B cell (primary cell): ENCODE measurements at regions not wholly inside any gene's neighbourhood (a gene's known extent, or its start where the extent isn't known, plus 50 kb on each side); places are given as distances from the start of the nearest gene placed in this dataset. TPM values are rescaled to one million over a fixed set of nuclear protein-coding genes. Genes with fewer than 3 reads are reported as not detected.

Source experiments
- ATAC-seq: fragments of 200-7000 bp; cut with Tn5 transposase; one replicate; pipeline ENCODE4 v1.10.0; 2021; ENCODE audit warnings: low read depth, mild to moderate bottlenecking, moderate number of reproducible peaks, moderate library complexity
- CTCF ChIA-PET: fragments of 350-600 bp; sonication (Branson Sonifier 250); formaldehyde crosslinking; loops from one replicate; lab custom pipeline; 2021; ENCODE audit warnings: antibody characterized with exemption, inconsistent platforms; lab: Charles Lee
- POLR2A ChIA-PET: fragments of 350-600 bp; sonication (Branson Sonifier 250); formaldehyde crosslinking; loops from one replicate; lab custom pipeline; 2021; ENCODE audit warnings: antibody characterized with exemption; lab: Charles Lee
- DNase-seq: peaks from one replicate; pipeline ENCODE4 v3.0.0; 2013
- H2AFZ ChIP-seq: 2 replicates; pipeline ENCODE4 v1.6.1; 2012; ENCODE audit warnings: mild to moderate bottlenecking, low read depth, low read length; ENCODE audit not compliant: insufficient read depth, poor library complexity, severe bottlenecking
- H3K27ac ChIP-seq, 2 donors: 1 replicate in 1 of 2; 2 replicates in 1 of 2; pipeline ENCODE4 v1.5.1; 2012 to 2013; ENCODE audit warnings: low read length in 2 of 2, mild to moderate bottlenecking in 2 of 2, moderate library complexity in 1 of 2
- H3K27me3 ChIP-seq, 4 experiments: fragments of 200-600 bp in 1 of 4; sonication (generic) in 1 of 4; replicated peaks in 1 of 4; 1 replicate in 2 of 4; 2 replicates in 2 of 4; pipeline versions ENCODE4 v1.6.1 to v1.7.0; 2013 to 2016; ENCODE audit warnings: low read length in 3 of 4, mild to moderate bottlenecking in 2 of 4, mixed read lengths in 1 of 4, moderate library complexity in 1 of 4; ENCODE audit not compliant: insufficient read depth in 4 of 4, control insufficient read depth in 3 of 4; ENCODE audit errors: control extremely low read depth in 1 of 4
- H3K36me3 ChIP-seq, 2 experiments: replicated peaks in 1 of 2; 1 replicate in 1 of 2; 2 replicates in 1 of 2; pipeline versions ENCODE4 v1.6.1 to v1.7.1; 2013; ENCODE audit warnings: low read length in 1 of 2; ENCODE audit not compliant: insufficient read depth in 2 of 2, control insufficient read depth in 1 of 2; ENCODE audit errors: control extremely low read depth in 1 of 2, extremely low read depth in 1 of 2
- H3K4me1 ChIP-seq, 2 donors: fragments of 200-600 bp in 1 of 2; sonication (generic) in 1 of 2; 1 replicate in 1 of 2; 2 replicates in 1 of 2; pipeline versions ENCODE4 v1.5.1 to v1.6.1; 2013 to 2017; ENCODE audit warnings: low read length in 2 of 2; ENCODE audit not compliant: control insufficient read depth in 2 of 2, insufficient read depth in 2 of 2
- H3K4me2 ChIP-seq: replicated peaks from 2 replicates; pipeline ENCODE3; 2012; ENCODE audit warnings: mild to moderate bottlenecking, low read depth, low read length; ENCODE audit not compliant: poor library complexity, severe bottlenecking
- H3K4me3 ChIP-seq, 5 experiments: fragments of 200-600 bp in 1 of 5; sonication (generic) in 1 of 5; 1 replicate in 3 of 5; 2 replicates in 2 of 5; pipeline versions ENCODE4 v1.5.1 to v1.7.0; 2011 to 2016; ENCODE audit warnings: low read length in 4 of 5, mild to moderate bottlenecking in 4 of 5, low read depth in 2 of 5, control low read depth in 1 of 5, moderate library complexity in 1 of 5; ENCODE audit not compliant: insufficient read depth in 1 of 5; ENCODE audit errors: control extremely low read depth in 1 of 5, extremely low read depth in 1 of 5
- H3K79me2 ChIP-seq: fragments of 200-600 bp; sonication (generic); one replicate; pipeline ENCODE4 v1.6.0; 2016; ENCODE audit warnings: low read length; ENCODE audit not compliant: control insufficient read depth, insufficient read depth
- H3K9ac ChIP-seq: fragments of 200-600 bp; sonication (generic); 2 replicates; pipeline ENCODE4 v1.6.1; 2017; ENCODE audit warnings: mild to moderate bottlenecking, low read length, moderate library complexity
- H3K9me3 ChIP-seq, 3 donors: one replicate each; pipeline versions ENCODE4 v1.6.1 to v1.7.1; 2013; ENCODE audit warnings: low read length in 2 of 3; ENCODE audit not compliant: control insufficient read depth in 2 of 3, insufficient read depth in 1 of 3; ENCODE audit errors: control extremely low read depth in 1 of 3
- H4K20me1 ChIP-seq: 2 replicates; pipeline ENCODE4 v1.6.0; 2012; ENCODE audit warnings: mild to moderate bottlenecking, low read length; ENCODE audit not compliant: insufficient read depth, control insufficient read depth, poor library complexity, severe bottlenecking
- H3K27ac Mint-ChIP-seq: one replicate; pipeline ENCODE4 v1.8.0; 2021; ENCODE audit warnings: mixed read lengths
- H3K27me3 Mint-ChIP-seq: one replicate; pipeline ENCODE4 v1.8.0; 2021; ENCODE audit warnings: mixed read lengths
- H3K4me1 Mint-ChIP-seq: one replicate; pipeline ENCODE4 v1.8.0; 2021; ENCODE audit warnings: mixed read lengths
- H3K4me3 Mint-ChIP-seq: one replicate; pipeline ENCODE4 v1.8.0; 2021; ENCODE audit warnings: mixed read lengths
- H3K9me3 Mint-ChIP-seq: one replicate; pipeline ENCODE4 v1.8.0; 2022; ENCODE audit warnings: mixed read lengths; ENCODE audit not compliant: insufficient read depth
- CTCF ChIP-seq: fragments of 200-600 bp; IDR thresholded peaks from one replicate; pipeline ENCODE4 v1.8.0; 2022; ENCODE audit warnings: antibody characterized with exemption, mild to moderate bottlenecking
- EZH2 ChIP-seq: IDR thresholded peaks from 2 replicates; pipeline ENCODE4 v1.6.1; 2012; ENCODE audit warnings: borderline replicate concordance, low read depth, mild to moderate bottlenecking, moderate library complexity, low read length; ENCODE audit not compliant: insufficient read depth, poor library complexity, severe bottlenecking
- WGBS: methylation state at CpG from one replicate; pipeline ENCODE4 v1.1.5; 2013; ENCODE audit warnings: missing lambda C conversion rate; ENCODE audit not compliant: insufficient coverage; 5-methylcytosine and 5-hydroxymethylcytosine counted together
- intact Hi-C: fragments of 100-400 bp; cut with micrococcal nuclease; formaldehyde crosslinking; loops from one replicate; pipeline ENCODE4 v1.10.0; 2022
- small RNA-seq: library from RNA; depleted of rRNA; stranded (forward); fragments of <200 nt; gene quantifications from one replicate; pipeline ENCODE3, GENCODE V24; 2012; ENCODE audit warnings: low replicate concordance, low read depth; ENCODE audit not compliant: insufficient read length

- Histone ChIP-seq H3K36me3 (no peaks in the 10 kb centered on the region), H3K79me2 (no peaks in the 10 kb centered on the region), H3K4me2 (no peak overlapping the region), H3K9me3 (peaks cover 0 to 5% (median 0%) of the 10 kb centered on the region in 3 donors), H4K20me1 (no peaks in the 10 kb centered on the region), H3K4me3 (no peak overlapping the region), H3K27me3 (no peaks in the 10 kb centered on the region), H3K27ac (no peak overlapping the region), H2AFZ (no peak overlapping the region), H3K9ac (no peak overlapping the region), H3K4me1 (no peaks in the 10 kb centered on the region)
- ChIA-PET CTCF (interaction anchor here (1.0 kb wide), 1 partner anchor 32 kb away, joined by 3 read pairs; no protein-coding TSS in a partner anchor), POLR2A (no interaction called here)
- Mint-ChIP-seq H3K27ac (no peak overlapping the region), H3K9me3 (no peaks in the 10 kb centered on the region), H3K4me1 (no peaks in the 10 kb centered on the region), H3K27me3 (no peaks in the 10 kb centered on the region), H3K4me3 (no peak overlapping the region)
- TF ChIP-seq CTCF: no peak
- TF ChIP-seq EZH2: no peak
- DNase-seq (no peak), ATAC-seq (no peak)
- intact Hi-C loops: no loop called here
- WGBS: 100% methylated on average over 2 of the region's 3 CpGs
These were observed 50.6 kb upstream of the SGO1 start for GRCh38 chr3:20236603-20237002.

Small RNAs in the stretch of these regions (small RNA-seq; reads per million reads assigned to genes)
- gene RNU6-815P: not detected
- not detected for gene RNU6-822P
